ENCODE measurements at regions not wholly inside any gene's neighbourhood (a gene's known extent, or its start where the extent isn't known, plus 50 kb on each side); places are given as distances from the start of the nearest gene placed in this dataset.
"Not testable (repeated sequence)": the region's sequence is repeated elsewhere in the genome, so short reads cannot be mapped to it uniquely, and the experiment has no call there.

DNA sequence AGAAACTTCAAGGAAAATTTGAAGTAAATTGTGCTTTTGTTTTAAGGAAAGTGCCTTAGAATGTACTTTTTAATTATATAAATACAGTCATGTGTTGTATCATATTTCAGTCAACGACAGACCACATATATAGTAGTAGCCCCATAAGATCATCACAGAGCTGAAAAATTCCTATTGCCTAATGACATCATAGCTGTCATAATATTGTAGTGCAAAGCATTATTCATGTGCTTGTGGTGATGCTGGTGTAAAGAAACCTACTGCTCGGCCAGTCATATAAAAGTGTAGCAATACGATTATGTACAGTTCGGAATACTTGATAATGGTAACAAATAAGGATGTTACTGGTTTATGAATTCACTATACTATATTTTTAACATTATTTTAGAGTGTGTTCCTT, 198.9 kb upstream of the SLC16A7 start (continued):
- TF ChIP-seq SRY (CRISPR knock-in tag; IDR thresholded peaks at IDR 0.05) (no peak), ZNF768 (CRISPR knock-in tag; IDR thresholded peaks at IDR 0.05) (no peak), ZFP1 (CRISPR knock-in tag; IDR thresholded peaks at IDR 0.05) (no peak), ZNF431 (CRISPR knock-in tag; IDR thresholded peaks at IDR 0.05; ENCODE audit: borderline replicate concordance, low read depth) (no peak)

DNA sequence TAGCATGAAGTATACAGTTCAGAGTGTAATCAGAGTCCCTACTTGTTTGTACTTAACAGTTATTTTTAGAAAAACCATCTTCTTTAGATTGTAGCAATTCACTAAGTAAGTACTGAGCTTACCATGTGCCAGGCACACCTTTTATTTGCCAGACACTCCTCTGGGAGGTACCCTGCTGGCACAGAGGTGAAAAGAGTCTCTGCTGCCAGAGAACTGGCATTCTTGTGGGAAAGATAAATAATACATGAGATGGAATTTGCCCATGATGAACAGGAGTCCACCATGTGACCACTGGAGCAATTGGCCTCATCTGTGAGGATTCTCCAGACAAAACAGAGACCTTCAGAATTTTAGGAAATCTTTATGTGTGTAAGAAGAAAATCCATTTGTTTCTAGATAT, 199.3 kb upstream of the SLC16A7 start:
- TF ChIP-seq CHCHD3 (CRISPR knock-in tag; IDR thresholded peaks at IDR 0.05) (no peak), YEATS4 (CRISPR knock-in tag; IDR thresholded peaks at IDR 0.05; ENCODE audit: borderline replicate concordance) (no peak), GATAD1 (CRISPR knock-in tag; IDR thresholded peaks at IDR 0.05) (no peak), HNRNPH1 (optimal IDR thresholded peaks at IDR 0.05; ENCODE audit: low read depth, low read length) (no peak), SAFB2 (CRISPR knock-in tag; IDR thresholded peaks at IDR 0.05; ENCODE audit: borderline replicate concordance, low read depth) (no peak)
- H3K27ac ChIP-seq (ENCODE audit: extremely low read length, insufficient read depth, low read length), result no peak overlapping the region
- H3K9me3 ChIP-seq (ENCODE audit: low read length), result no peaks in the 10 kb centered on the region
- POLR2A ChIA-PET, result no interaction called here
- no TSS peak for BruUV-seq (replicated peaks)
- CTCF ChIA-PET (ENCODE audit: low intra/inter-chr PET ratio, low total read pairs), result no interaction called here
- ATAC-seq (no peak), FAIRE-seq (no peak), DNase-seq (ENCODE audit: low spot score) (no peak)
- no peak overlapping the region for H3K9ac ChIP-seq (ENCODE audit: insufficient read depth, low read depth, low read length)
- H2AFZ ChIP-seq (ENCODE audit: low read length), result no peak overlapping the region
- H3K36me3 ChIP-seq (replicated peaks in 1 of 2; ENCODE audit: control insufficient read depth in 1 of 2, insufficient read depth in 2 of 2, low read length in 2 of 2), result no peaks in the 10 kb centered on the region
- H3K4me3 ChIP-seq (replicated peaks in 1 of 3; ENCODE audit: insufficient read depth in 1 of 3, low read depth in 2 of 3, low read length in 3 of 3), result no peak overlapping the region
- intact Hi-C loops (cut with micrococcal nuclease; ENCODE audit: unreplicated experiment) (no loop called here), in situ Hi-C loops (cut with HindIII; ENCODE audit: extremely low pct_ligation_motif_present, low pct_unique_long_range_greater_than_20kb) (no loop called here)
- H3K4me1 ChIP-seq (ENCODE audit: insufficient read depth, low read length), result no peaks in the 10 kb centered on the region
- no peaks in the 10 kb centered on the region for H3K79me2 ChIP-seq (ENCODE audit: insufficient read depth, low read length)
- H3K4me2 ChIP-seq (ENCODE audit: low read depth, low read length), result no peak overlapping the region
- no peaks in the 10 kb centered on the region for H4K20me1 ChIP-seq (ENCODE audit: insufficient read depth, low read length)
- no peaks in the 10 kb centered on the region for H3K27me3 ChIP-seq (ENCODE audit: control insufficient read depth in 1 of 2, insufficient read depth in 2 of 2, low read length in 2 of 2)

DNA sequence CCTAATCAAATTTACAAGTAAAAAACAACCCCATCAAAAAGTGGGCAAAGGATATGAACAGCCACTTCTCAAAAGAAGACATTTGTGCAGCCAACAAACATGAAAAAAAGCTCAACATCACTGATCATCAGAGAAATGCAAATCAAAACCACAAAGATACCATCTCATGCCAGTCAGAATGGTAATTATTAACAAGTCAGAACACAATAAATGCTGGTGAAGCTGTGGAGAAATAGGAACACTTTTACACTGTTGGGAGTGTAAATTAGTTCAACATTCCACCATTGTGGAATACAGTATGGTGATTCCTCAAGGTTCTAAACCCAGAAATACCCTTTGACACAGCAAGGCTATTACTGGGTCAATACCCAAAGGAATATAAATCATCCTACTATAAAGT, 200.5 kb upstream of the SLC16A7 start:
- H3K4me2 ChIP-seq (ENCODE audit: low read depth, low read length); H3K27ac ChIP-seq (ENCODE audit: extremely low read length, insufficient read depth, low read length); H3K36me3 ChIP-seq (replicated peaks in 1 of 2; ENCODE audit: control insufficient read depth in 1 of 2, insufficient read depth in 2 of 2, low read length in 2 of 2); H4K20me1 ChIP-seq (ENCODE audit: insufficient read depth, low read length); in situ Hi-C loops (cut with HindIII; ENCODE audit: extremely low pct_ligation_motif_present, low pct_unique_long_range_greater_than_20kb); POLR2A ChIA-PET; DNase-seq (ENCODE audit: low spot score); H3K9me3 ChIP-seq (ENCODE audit: low read length); FAIRE-seq; H2AFZ ChIP-seq (ENCODE audit: low read length); H3K4me3 ChIP-seq (replicated peaks in 1 of 3; ENCODE audit: insufficient read depth in 1 of 3, low read depth in 2 of 3, low read length in 3 of 3); H3K9ac ChIP-seq (ENCODE audit: insufficient read depth, low read depth, low read length); H3K27me3 ChIP-seq (ENCODE audit: control insufficient read depth in 1 of 2, insufficient read depth in 2 of 2, low read length in 2 of 2); intact Hi-C loops (cut with micrococcal nuclease; ENCODE audit: unreplicated experiment); BruUV-seq (replicated peaks); ATAC-seq; CTCF ChIA-PET (ENCODE audit: low intra/inter-chr PET ratio, low total read pairs); H3K79me2 ChIP-seq (ENCODE audit: insufficient read depth, low read length); H3K4me1 ChIP-seq (ENCODE audit: insufficient read depth, low read length): not testable (repeated sequence)

All from HepG2 (cell line).